ENCODE measurements at regions not wholly inside any gene's neighbourhood (a gene's known extent, or its start where the extent isn't known, plus 50 kb on each side); places are given as distances from the start of the nearest gene placed in this dataset.

DNA sequence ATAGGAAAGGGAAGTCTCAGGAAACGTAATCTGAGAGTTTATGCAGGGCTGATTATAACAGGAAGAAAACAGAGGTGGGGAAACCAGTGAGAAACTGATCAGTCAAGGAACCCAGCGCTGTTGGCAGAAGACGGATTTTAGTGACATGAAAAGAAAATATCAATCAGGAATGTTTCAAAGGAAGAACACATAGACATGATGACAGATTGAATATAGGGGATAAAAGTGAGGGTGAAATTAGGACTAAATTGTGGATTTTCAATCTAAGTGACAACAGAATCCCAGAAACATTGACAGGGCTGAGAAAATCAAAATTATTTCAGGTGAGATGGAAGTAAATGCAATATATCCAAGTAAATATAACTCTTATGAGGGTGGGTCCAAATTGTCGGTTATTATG, 199.8 kb upstream of the CCDC150 start:
- TF ChIP-seq, protein P1, sequence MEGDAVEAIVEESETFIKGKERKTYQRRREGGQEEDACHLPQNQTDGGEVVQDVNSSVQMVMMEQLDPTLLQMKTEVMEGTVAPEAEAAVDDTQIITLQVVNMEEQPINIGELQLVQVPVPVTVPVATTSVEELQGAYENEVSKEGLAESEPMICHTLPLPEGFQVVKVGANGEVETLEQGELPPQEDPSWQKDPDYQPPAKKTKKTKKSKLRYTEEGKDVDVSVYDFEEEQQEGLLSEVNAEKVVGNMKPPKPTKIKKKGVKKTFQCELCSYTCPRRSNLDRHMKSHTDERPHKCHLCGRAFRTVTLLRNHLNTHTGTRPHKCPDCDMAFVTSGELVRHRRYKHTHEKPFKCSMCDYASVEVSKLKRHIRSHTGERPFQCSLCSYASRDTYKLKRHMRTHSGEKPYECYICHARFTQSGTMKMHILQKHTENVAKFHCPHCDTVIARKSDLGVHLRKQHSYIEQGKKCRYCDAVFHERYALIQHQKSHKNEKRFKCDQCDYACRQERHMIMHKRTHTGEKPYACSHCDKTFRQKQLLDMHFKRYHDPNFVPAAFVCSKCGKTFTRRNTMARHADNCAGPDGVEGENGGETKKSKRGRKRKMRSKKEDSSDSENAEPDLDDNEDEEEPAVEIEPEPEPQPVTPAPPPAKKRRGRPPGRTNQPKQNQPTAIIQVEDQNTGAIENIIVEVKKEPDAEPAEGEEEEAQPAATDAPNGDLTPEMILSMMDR (IDR thresholded peaks at IDR 0.05) = no peak
- TF ChIP-seq POLR2A (IDR thresholded peaks at IDR 0.05) = no peak
